HG03521 (cell line): ENCODE measurements at regions not wholly inside any gene's neighbourhood (a gene's known extent, or its start where the extent isn't known, plus 50 kb on each side); places are given as distances from the start of the nearest gene placed in this dataset.

ENCODE experiments used
- ATAC-seq: cut with Tn5 transposase; IDR thresholded peaks from one replicate; pipeline ENCODE4 v1.9.1; 2021; ENCODE audit warnings: mild to moderate bottlenecking, moderate library complexity; ENCODE audit not compliant: unreplicated experiment

DNA sequence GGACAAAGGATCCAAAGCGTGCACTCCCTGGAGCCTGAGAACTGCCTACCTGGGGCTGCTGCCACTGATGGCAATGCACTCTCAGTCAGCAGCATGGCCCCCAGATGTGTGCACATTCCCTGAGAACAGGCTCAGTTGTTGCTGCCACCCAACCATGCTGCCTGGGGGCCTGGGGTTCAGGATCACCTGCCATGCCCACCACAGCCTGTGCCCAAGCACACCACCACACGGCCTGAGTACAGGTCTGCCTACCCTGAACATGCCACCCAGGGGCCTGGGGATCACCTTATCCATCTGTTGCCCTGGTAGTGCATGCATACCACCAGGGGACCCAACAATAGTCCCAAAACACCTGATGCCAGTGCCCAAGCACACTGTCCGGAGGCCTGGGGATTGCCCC is 1174.5 kb downstream of the SORCS1 start:
- ATAC-seq = no peak

DNA sequence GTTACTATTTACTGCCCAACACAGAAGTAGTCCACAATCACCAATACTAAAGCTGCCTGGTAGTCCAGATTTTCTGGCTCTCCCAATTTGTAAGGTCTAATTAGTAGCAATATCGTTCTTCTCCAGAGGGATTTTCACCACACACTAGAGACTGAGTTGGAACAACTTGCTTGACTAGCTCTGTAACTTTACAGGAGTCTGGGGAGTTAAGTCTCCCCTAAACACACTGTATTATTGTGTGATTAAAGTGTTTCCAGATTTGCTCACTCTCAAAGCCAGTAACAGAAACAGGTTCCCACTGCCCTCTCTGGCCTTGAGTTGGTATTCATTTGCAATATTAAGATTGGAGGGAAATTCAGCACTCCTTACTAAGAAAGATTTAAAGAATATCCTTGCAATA is 1175.7 kb downstream of the SORCS1 start:
- ATAC-seq = no peak

- ATAC-seq = no peak
These were observed 1177.4 kb downstream of the SORCS1 start for GRCh38 chr10:105986912-105987635.

DNA sequence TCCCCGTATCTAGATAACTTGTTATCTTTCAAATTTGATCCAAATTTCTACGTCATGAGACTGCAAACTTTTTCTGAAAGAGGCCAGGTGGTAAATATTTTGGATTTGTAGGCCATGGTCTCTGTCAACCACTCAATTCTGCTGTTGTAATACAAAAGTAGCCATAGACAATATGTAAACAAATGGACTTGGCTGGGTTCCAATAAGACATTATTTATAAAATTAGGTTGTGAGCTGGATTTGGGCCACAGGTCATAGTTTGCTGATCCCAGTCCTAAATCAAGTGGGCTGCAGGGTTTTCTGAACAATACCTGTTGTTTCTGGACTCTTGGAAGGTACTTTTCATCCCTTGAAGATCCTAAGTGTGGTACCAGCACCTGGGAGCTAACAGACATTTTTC is 1178.0 kb downstream of the SORCS1 start:
- ATAC-seq = no peak

DNA sequence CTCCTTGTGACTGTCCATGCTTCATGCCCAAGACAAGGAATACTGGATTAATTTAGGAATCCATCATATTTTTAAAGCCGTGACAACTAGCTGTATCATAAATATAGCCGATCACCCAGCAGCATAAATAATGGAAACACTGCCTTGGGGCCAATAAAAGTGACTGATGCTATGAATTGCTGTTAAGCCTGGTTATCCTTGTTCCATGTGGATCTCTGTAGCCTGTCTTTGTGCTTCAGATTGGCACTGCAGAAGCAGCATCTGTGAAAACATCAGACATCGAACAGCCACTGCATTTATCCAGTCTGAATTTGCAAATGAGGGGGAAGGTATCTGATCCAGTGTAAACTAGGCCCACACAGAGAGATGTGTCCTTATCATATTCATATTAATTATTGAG is 1181.8 kb downstream of the SORCS1 start:
- ATAC-seq = no peak

DNA sequence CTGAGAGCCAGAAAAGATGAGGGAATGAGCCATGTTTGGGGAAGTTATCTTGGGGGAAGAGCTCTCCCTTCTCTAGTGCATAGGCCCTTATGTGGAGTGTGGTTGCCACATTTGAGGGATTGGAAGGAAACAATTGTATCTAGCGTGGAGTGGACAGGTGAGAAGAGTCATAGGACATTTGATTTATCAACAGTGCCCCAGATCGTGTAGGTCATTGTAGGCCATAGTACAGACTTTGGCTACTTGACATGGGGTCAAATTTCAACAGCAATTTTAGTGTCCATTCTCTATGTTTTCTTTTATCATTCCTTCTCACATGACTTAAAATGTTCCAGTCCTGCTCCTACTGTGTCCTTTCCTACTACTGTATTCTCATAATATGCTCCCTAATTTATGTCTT is 1182.8 kb downstream of the SORCS1 start:
- ATAC-seq = no peak

GRCh38 chr10:105974803-105975456 is 1189.6 kb downstream of the SORCS1 start:
- ATAC-seq = peak; percentile 45

- ATAC-seq = no peak
These were observed 1190.6 kb downstream of the SORCS1 start for GRCh38 chr10:105973902-105974301.

- ATAC-seq = no peak
These were observed 1191.1 kb downstream of the SORCS1 start for GRCh38 chr10:105973360-105973759.

GRCh38 chr10:105971460-105971859 is 1193.0 kb downstream of the SORCS1 start:
- no peak for ATAC-seq

DNA sequence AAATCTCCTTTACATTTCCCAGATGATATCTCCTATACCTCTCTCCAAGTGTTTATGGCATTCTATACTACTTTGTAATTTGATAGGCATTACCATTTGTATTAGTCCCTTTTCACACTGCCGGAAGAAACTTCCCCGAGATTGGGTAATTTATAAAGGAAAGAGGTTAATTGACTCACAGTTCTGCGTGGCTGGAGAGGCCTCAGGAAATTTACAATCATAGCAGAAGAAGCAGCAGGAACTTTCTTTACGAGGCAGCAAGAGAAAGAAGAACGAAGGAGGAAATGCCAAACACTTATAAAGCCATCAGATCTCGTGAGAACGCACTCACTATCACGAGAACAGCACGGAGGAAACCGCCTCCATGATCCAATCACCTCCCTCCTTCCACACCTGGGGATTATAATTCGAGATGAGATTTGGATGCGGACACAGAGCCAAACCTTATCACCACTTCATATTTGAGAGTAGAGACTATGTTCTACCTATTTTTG is 1194.6 kb downstream of the SORCS1 start:
- no peak for ATAC-seq

DNA sequence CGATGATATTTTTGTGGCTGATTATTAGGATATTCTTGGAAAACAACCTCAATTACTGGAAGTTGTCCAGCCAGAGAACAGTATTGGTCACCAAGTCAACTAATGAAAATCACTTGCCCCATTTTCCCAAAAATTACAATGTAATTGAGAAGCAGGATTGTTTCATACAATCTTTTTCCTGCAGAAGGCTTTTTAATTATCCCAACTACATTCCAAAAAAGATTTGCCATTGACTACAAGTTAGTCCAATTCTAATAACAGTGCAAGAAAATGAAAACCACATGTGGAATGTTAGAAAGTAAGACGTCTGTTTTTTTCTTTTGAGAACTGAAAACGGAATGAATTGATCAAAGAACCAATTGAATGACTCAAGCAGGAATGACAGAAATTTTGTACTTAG is 1195.8 kb downstream of the SORCS1 start:
- ATAC-seq = no peak

DNA sequence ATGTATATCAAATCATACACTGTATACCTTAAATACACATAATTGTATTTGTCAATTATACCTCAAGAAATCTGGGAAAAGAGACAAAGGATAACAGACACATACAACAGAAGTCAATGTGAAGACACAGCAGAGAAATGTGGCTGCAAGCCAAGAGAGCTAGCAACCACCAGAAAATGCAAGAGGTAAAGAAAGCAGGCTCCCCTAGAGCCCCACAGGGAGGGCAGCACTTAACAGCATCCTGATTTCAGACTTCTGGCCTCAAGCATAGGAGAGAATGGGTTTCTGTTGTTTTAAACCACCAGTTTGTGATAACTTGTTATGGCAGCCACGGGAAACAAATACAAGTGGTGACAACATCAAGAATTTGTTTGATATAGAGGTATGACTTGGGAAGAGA is 1197.2 kb downstream of the SORCS1 start:
- ATAC-seq = no peak

DNA sequence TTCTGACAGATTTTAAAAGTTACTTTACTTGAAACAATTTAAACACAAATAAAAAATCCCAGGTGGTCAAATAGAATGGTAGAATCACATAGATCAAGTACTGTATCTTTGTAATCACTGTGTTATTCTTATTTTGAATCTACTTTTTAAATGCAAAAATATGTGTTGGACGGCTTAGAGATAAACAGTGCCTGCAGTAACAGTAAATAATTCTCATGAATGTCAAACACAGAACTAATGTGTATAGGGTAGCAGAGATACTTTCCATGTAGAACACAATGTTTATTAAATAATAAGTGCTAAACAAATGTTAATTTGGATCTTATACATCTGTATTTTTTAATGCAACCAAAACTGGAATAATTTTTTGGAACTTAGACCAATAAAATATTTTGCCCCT is 1199.4 kb downstream of the SORCS1 start:
- no peak for ATAC-seq

DNA sequence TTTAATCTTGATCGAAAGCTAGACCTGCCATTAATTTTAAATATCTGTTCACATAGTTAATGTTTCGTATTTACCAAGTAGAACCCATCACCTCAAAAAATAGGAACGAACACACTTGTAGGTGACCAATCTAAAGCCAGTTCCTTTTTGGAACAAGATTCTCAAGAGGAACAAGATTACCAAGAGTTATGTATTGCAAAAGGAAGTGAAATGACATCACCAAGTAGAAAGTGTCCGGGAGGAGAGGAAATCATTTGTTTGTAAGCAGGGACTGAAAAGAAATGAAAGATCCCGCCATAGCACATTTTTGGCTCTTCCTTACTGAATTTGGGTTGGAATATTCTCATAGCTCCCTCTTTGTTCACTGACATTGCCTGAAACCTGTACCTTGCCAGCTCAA is 1200.5 kb downstream of the SORCS1 start:
- no peak for ATAC-seq

DNA sequence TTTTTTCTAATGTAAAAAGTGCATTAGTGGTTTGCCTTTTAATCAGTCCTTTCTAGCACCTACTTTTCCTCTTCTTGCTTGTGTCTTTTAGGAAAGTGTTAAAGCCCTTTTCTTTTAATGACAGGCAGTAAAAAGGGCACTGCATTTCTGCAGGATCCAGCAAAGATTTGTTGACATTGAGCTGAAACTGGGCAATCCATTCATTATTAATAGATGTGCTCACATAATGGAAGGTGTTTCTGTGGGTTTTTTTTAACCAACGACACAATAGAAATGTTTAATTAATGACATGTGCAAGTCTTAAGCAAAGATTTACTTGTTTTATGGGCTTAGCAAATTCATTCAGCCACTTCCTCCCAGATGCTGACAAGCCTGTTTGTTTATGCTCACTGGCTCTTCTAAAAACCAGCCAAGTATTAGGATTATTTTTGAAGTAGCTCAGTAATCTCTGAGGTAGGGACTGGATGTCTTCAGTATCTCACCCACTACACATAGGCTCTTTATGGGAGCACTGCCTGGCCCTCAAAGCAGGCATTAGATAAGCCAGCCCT is 1201.1 kb downstream of the SORCS1 start:
- no peak for ATAC-seq

DNA sequence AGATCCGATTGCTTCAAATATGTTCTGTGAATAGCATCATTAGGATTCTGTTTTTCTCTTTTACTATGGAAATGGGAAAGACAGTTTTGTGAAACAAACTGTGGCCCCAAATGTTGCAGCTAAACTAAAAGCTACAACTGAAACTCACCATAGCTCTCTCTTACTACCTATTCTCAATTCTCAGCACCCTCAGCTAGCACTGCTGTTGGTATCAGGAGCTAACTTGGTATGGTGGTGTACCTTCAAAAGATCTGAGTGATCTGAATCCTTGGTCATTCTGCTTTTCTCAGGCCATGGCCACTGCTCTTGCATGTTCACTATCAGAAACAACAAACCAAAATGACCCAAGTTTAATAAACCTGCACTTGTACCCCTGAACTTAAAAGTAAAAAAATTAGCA is 1208.0 kb downstream of the SORCS1 start:
- peak; percentile 36 for ATAC-seq

DNA sequence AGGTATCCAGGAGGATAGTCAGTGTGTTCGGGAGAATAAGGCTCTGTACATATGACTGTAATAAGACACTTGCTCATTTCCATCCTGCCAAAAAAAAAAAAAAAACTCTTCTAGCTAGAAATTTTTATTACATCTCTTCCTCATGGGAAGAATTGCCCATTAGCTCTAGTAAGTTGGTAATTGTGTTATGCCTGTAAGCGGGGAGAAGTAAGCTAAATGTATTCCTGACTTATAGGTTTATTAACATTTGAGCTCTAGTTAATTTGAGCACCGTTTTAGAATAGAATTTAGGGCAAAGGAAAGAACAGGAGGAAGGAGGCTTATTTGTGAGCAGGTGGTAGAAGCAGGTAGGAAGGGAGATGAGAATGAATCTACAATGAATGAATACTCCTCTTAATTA is 1210.6 kb downstream of the SORCS1 start:
- no peak for ATAC-seq

GRCh38 chr10:105953056-105953455 is 1211.5 kb downstream of the SORCS1 start:
- ATAC-seq = no peak

- ATAC-seq = peak; percentile 84
These were observed 1212.4 kb downstream of the SORCS1 start for GRCh38 chr10:105952153-105952552.

DNA sequence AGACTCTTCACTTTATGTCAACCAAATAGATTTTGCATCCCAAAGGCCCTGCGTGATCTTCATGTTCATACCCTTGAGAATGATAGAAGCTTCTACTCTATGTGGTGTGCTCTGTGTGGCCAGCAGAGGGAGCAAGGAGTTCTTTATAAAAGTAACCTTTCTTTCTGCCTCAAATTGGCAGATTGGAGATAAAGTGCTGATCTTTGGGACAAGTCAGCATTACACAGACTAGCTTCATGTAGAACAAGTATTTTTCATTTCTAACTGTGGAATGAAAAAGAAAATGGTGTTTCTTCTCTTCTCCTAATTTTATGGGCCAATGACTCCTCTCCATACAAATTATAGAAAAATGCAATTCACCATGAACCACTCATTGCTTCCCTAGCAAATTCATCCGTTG is 1214.1 kb downstream of the SORCS1 start:
- ATAC-seq = no peak

- ATAC-seq = no peak
These were observed 1214.8 kb downstream of the SORCS1 start for GRCh38 chr10:105949721-105950120.
